Bronchial epithelial cell (primary cell): ENCODE measurements at regions not wholly inside any gene's neighbourhood (a gene's known extent, or its start where the extent isn't known, plus 50 kb on each side); places are given as distances from the start of the nearest gene placed in this dataset.
A peak's percentile ranks its signal among the peaks of the same experiment; 100 is the strongest.
"Not testable (repeated sequence)": the region's sequence is repeated elsewhere in the genome, so short reads cannot be mapped to it uniquely, and the experiment has no call there.

Experiments
- DNase-seq: peaks from one replicate; pipeline ENCODE4 v3.0.0-alpha.2; 2010; ENCODE audit warnings: low read depth
- FAIRE-seq: peaks from 2 replicates; lab custom pipeline; 2011; peaks lifted over from hg19 to GRCh38; lab: Jason Lieb, UNC
- H3K27me3 ChIP-seq: 2 replicates; pipeline ENCODE4 v1.5.1; 2011; ENCODE audit warnings: low read length; ENCODE audit not compliant: control insufficient read depth, insufficient read depth
- H3K36me3 ChIP-seq: 2 replicates; pipeline ENCODE4 v1.5.1; 2011; ENCODE audit warnings: low read length; ENCODE audit not compliant: control insufficient read depth, insufficient read depth
- H3K4me3 ChIP-seq: 2 replicates; pipeline ENCODE4 v1.5.1; 2011; ENCODE audit warnings: mild to moderate bottlenecking, low read depth, low read length, control low read depth
- TF ChIP-seq, protein P1 (sequence below): IDR thresholded peaks from 2 replicates; pipeline ENCODE4 v1.5.1; 2011; ENCODE audit warnings: mild to moderate bottlenecking, moderate library complexity, low read length, control low read depth, inconsistent platforms; ENCODE audit not compliant: insufficient read depth, severe bottlenecking

DNA sequence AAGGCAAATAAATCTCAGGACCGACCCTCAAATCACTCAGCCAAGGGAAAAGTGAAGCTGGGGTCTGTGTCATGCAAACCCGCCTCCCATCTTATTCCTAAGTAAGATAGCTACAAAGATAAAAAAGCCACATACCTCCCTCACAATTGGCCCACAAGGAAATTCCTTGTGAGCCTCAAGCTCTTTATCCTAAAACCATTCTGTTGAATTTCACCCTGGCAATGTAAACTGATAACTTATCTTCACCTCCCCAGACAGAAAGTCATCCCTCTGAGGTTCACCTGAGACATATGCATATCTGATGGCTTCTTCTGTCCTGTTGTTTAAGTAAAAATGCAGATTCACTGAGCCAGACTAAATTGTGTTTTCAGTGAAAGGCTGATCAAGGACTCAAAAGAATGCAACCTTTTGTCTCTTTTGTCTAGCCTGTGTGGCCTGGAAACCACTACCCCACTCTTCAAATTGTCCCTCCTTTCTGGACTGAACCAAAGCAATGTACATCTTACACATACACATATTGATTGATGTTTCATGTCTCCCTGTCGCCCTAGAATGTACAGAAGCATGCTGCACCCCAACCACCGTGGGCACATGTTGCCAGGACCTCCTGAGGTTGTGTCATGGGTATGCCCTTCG is 91.3 kb downstream of the MFAP3L start:
- FAIRE-seq (peak; percentile 40), DNase-seq (no peak)
- Histone ChIP-seq H3K27me3 (no peaks in the 10 kb centered on the region), H3K4me3 (no peak overlapping the region), H3K36me3 (no peaks in the 10 kb centered on the region)
- TF ChIP-seq, protein P1, sequence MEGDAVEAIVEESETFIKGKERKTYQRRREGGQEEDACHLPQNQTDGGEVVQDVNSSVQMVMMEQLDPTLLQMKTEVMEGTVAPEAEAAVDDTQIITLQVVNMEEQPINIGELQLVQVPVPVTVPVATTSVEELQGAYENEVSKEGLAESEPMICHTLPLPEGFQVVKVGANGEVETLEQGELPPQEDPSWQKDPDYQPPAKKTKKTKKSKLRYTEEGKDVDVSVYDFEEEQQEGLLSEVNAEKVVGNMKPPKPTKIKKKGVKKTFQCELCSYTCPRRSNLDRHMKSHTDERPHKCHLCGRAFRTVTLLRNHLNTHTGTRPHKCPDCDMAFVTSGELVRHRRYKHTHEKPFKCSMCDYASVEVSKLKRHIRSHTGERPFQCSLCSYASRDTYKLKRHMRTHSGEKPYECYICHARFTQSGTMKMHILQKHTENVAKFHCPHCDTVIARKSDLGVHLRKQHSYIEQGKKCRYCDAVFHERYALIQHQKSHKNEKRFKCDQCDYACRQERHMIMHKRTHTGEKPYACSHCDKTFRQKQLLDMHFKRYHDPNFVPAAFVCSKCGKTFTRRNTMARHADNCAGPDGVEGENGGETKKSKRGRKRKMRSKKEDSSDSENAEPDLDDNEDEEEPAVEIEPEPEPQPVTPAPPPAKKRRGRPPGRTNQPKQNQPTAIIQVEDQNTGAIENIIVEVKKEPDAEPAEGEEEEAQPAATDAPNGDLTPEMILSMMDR, result no peak

DNA sequence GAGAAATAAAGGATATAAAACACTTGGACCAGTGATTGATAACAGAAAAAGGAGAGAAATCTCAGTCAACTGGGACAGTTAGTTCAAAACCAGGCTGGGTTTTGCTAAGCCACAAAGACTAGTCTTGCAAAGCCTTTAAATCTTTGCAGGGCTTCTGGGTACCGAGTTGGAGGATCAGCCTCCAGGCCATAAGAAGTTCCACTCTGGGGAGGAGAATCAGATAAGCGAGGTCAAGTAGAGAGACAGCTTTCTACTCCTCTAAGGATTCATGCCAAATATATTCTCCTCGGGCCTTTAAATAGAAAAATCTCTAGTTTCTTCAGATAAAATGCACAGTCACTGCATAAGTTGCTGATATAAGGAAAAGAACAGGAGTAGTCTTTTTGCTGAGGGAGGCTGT is 92.7 kb downstream of the MFAP3L start:
- TF ChIP-seq, protein P1, result no peak
- Histone ChIP-seq H3K27me3 (no peaks in the 10 kb centered on the region), H3K4me3 (no peak overlapping the region), H3K36me3 (no peaks in the 10 kb centered on the region)
- no peak for FAIRE-seq
- DNase-seq, result no peak

DNA sequence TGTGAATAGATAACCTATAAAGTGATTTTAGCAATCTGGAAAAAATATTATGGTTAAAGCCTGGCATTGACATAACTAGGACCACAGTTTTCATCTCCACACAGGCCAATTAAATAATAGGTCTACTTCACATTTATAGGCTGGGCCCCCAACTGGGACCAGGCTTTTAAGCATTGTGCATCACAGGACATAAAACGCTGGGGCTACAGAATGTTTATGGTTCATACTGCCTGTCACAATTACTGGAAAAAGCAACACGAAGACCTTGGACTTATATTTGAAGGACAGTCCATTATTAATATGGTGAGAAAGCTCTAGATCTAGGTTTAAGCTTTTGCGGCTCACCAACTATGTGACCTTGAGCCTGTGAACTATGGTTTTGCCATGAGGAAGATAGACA is 94.2 kb downstream of the MFAP3L start:
- H3K27me3 ChIP-seq, result no peaks in the 10 kb centered on the region
- no peak overlapping the region for H3K4me3 ChIP-seq
- FAIRE-seq (no peak), DNase-seq (no peak)
- TF ChIP-seq, protein P1, result no peak
- no peaks in the 10 kb centered on the region for H3K36me3 ChIP-seq

DNA sequence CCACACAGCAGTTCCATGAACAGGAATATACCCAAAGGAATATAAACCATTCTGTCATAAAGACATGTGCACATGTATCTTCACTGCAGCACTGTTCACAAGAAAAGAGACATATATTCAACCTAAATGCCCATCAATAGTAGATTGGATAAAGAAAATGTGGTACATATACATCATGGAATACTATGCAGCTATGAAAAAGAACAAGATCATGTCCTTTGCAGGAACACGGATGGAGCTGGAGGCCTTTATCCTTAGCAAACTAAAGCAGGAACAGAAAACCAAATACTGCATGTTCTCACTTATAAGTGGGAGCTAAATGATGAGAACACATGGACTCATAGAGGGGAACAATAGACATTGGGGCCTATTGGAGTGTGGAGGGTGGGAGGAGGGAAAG is 95.4 kb downstream of the MFAP3L start:
- FAIRE-seq, H3K4me3 ChIP-seq, DNase-seq, H3K27me3 ChIP-seq, H3K36me3 ChIP-seq: not testable (repeated sequence)

DNA sequence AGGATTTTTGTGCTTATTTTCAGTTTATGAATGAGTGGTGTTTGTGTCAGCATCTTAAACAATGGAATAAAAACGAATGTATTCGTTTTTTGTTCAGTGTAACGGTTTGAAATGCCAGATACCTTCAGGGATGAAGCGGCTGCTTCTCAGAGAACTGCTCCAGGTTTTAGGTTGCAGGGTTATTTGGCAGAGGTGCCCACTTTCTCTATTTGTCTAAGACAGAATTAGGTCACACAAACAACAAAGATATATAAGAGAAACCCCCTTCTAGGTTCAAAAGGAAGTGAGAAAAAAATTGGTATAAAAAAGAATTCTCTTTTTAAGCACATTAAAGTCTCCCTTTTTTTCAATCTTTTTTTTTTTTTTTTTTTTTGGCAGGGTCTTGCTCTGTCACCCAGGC is 98.9 kb downstream of the MFAP3L start:
- TF ChIP-seq, protein P1, result no peak
- no peak for DNase-seq
- no peak for FAIRE-seq
- Histone ChIP-seq H3K27me3 (no peaks in the 10 kb centered on the region), H3K4me3 (no peak overlapping the region), H3K36me3 (no peaks in the 10 kb centered on the region)

DNA sequence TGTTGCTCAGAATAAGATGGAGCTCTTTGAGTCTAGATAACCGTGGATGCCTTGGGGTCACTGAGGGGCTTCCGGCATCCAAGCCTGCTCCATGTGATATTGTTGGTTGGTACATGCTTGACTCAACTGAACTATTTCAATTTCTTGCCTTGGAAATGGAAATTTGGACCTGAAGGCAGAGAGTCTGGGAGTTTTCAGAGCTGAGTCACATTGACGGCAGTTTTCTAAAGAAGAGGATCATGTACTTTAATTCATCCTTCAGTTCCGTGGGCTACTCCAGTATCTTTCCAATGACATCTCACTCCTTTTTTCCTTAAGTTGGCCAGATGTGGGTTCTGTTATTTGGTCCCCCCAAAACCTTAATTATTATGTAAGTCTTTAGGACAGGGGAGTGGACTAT is 100.5 kb downstream of the MFAP3L start:
- Histone ChIP-seq H3K27me3 (no peaks in the 10 kb centered on the region), H3K36me3 (no peaks in the 10 kb centered on the region), H3K4me3 (no peak overlapping the region)
- DNase-seq, result no peak
- TF ChIP-seq, protein P1, result no peak
- FAIRE-seq, result no peak
